DMS53 (cell line): ENCODE measurements at regions not wholly inside any gene's neighbourhood (a gene's known extent, or its start where the extent isn't known, plus 50 kb on each side); places are given as distances from the start of the nearest gene placed in this dataset.

Source experiments
- DNase-seq: peaks from one replicate; lab custom pipeline; 2025; lab: John Stamatoyannopoulos, UW

- DNase-seq, result no peak
These were observed 210.9 kb upstream of the ZFP64 start for GRCh38 chr20:52402514-52402913.

DNA sequence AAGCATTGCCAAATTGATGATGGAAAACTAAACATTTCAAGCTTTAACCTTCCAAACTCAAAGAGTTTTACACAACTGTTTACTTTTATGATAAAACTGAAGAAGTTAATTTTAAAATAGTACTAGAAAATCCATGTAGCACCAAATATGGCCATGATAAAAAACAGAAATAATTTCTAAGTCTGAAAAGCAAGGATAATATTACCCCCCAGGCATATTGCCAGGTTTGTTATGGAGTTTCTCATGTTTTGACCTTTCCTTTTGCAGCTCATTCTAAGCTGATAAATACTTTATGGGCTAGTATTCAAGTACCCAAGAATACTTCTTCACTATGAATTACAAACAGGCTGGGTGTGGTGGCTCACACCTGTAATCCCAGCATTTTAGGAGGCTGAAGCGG, 209.9 kb upstream of the ZFP64 start:
- no peak for DNase-seq

- no peak for DNase-seq
These were observed 207.8 kb upstream of the ZFP64 start for GRCh38 chr20:52399352-52399751.

DNA sequence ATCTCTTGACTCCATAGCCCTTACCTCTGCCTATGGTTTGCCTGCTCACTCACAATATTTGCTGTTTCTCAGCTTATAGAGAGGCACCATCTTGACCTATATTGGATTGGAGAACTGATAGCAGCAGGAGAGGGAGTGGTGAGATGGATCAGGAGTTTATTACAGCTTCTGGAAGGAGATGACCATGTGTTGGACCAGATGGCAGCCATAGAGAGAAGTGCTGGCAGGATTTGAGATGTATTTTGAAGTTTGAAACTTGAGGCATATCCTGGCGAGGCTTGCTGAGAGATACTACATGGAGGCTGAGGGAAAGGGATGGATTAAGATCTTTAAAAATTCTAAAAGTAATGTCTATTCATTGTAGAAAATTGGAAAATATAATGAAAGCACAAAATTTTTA, 198.0 kb upstream of the ZFP64 start:
- no peak for DNase-seq

DNA sequence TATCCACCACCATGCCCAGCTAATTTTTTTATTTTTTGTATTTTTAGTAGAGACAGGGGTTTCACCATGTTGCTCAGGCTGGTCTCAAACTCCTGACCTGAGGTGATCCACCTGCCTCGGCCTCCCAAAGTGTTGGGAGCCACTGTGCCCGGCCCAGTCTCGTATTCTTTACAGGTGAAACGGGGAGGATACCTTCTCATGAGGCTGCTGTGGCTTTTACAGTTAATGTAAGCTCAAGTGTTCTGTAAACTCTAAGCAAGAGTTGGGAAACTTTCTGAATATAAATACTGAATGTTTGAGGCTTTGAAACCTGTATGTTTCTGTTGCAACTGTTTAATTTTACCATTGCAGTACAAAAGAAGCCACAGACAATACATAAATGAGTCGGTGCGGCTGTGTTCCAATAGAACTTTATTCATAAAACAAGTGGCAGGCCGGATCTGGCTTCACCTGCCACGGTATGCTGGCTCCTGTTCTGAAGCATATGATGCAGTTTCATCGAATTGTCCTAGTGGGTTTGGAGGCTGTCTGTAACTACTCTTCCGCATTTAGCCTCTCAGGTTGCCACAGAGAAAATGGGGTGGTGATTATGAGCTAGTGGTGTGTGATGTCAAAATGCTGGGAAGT, 192.5 kb upstream of the ZFP64 start:
- no peak for DNase-seq

DNA sequence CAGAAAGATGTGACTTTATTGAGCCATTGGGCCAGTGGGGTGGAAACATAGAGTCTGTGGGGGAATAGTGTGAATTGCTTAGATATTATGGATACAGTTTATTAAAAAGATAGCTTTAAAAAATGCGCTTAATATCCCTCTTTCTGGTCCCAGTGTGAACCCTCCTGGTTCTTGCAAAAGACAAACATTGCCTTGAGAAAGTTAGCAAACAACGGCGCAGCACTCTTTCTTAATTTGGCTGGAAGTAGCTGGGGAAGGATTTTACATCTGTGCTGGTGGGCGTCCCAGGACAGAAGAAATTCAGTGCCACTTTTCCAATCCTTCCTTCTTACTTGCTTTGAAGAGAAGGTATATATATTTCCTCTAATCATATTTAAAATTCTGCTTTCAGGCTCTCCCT, 191.4 kb upstream of the ZFP64 start:
- DNase-seq, result no peak

GRCh38 chr20:52379723-52380336, 188.3 kb upstream of the ZFP64 start:
- DNase-seq, result peak; percentile 45

DNA sequence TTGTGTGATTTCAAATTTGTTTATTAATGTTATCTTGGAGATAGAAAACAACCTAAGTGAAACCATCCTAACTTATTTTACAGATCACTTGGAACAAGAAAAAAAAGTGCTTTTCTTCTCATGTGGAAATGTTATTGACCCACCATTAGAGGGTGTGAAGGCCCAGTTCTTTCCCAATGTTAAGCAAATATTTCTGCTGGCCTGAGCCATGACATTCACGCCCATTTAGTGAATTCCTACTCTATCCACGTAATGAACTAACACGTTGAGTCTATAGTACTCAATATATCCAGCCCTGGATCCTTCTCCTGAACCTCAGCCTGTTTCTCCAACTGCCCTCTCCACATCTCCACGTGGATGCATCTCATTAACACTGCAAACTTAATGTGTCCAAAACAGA, 180.6 kb upstream of the ZFP64 start:
- no peak for DNase-seq

DNA sequence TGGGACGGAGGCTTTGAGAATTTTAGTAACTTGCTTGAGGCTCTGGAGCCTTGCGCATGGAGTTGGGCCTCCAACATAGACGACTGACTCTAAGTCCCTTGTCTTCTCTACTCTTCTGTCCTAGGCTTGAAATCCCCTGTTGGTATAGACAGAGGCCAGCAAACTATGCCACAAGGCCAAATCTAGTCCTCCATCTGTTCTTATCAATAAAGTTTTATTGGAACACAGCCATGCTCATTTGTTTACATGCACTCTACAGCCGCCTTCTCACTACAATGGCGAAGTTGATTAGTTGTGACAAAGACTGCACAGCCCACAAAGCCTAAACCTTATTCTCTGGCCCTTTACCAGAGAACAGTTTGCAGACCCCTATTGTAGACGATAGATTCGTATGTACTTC, 174.1 kb upstream of the ZFP64 start:
- no peak for DNase-seq

GRCh38 chr20:52364405-52364804, 172.8 kb upstream of the ZFP64 start:
- no peak for DNase-seq

DNA sequence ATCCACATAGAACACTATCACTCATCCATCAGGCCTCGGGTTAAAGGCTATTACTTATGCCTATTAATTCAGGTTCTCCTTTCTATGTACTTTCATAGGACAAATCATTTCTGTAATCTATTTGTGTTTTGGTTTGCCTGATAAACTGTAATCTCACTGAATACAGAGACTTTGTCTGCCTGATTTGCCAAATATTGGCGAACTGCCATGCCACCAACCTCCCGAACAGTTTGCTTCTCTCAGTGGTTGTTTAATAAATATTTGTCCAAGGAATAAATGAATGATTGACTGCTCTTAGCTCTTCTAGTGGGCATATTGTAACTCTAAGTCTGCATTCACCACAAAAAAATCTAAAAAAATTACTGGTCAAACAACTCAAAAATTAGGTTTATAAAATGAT, 170.1 kb upstream of the ZFP64 start:
- DNase-seq, result no peak

- no peak for DNase-seq
These were observed 158.2 kb upstream of the ZFP64 start for GRCh38 chr20:52349806-52350205.

DNA sequence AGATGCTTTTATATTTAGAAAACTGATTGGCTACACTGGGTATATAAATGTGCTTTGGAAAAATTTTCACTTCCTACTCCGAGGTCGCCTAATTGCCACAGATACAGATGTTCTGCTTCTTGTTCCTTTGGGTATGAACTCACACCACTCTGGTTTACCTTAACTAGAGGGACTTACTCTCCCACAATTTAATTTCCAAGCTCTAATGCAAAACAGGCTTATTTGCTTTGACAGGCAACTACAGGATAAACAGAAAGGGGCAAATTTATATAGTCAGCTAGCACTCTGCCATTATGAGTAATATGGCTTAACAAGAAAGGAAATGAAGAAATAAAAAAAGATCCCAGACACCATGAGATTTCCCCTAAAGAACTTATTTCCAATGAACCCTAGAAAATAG, 156.9 kb upstream of the ZFP64 start:
- no peak for DNase-seq

GRCh38 chr20:52346797-52347196, 155.2 kb upstream of the ZFP64 start:
- no peak for DNase-seq

DNA sequence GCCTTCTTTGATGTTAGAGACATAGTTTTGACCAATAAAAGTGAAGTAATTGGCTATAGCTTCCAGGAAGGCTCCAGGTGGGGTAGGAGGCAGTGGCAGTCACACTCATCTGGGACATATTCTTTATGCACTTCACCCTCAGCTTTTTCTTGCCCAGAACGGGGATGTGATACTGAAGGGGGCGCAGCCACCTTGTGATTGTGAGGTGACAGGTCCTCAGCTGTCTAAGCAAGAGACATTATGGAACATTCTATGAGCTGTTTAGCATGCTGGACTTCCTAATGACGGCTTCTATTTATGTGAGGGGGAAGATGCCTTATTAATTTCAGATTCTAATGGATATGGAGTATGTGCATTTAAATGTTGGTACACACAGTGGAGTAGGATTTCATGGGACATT, 151.3 kb upstream of the ZFP64 start:
- DNase-seq, result no peak

GRCh38 chr20:52340036-52340634, 148.6 kb upstream of the ZFP64 start:
- DNase-seq, result peak; percentile 29

GRCh38 chr20:52332649-52333250, 141.2 kb upstream of the ZFP64 start:
- DNase-seq, result no peak

DNA sequence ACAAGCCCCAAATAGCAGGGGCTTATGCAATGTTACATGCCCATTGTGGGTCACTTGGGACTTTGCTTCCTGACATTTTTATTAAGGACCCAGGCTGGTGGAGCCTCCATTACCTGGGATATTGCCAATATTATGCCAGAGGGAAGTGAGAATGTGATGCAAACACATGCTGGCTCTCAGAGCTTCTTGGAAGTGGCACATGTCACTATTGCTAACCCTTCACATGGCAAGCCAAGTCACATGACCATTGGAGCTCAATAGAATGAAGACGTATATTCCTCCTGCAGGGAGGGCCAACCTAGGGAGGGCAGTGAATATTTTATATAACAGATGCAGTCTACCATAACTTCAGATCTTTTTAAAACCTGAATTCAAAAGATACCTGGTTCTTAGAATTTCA, 140.7 kb upstream of the ZFP64 start:
- no peak for DNase-seq

GRCh38 chr20:52331655-52332054, 140.1 kb upstream of the ZFP64 start:
- DNase-seq, result no peak

- no peak for DNase-seq
These were observed 129.8 kb upstream of the ZFP64 start for GRCh38 chr20:52321396-52321795.

DNA sequence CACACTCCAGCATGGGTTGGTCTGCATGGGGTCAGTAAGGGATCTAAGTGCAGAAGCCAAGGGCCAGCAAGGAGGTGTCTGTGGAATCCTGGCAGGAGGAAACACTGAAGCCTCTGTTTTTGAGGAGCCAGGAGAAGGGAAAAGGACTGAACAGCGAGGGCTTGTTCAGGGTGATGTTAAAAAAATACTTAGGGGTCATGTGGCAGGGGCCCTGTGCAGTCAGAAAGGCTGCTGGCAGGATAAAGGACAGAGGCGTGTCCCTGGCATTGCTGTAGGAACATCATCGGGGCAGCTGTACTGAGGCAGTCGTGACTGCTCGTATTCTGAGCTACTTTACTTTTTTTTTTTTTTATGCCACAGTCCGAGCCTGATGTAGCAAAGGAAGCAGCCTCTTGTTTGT, 127.1 kb upstream of the ZFP64 start:
- no peak for DNase-seq

GRCh38 chr20:52313341-52313963, 121.9 kb upstream of the ZFP64 start:
- peak; percentile 43 for DNase-seq

DNA sequence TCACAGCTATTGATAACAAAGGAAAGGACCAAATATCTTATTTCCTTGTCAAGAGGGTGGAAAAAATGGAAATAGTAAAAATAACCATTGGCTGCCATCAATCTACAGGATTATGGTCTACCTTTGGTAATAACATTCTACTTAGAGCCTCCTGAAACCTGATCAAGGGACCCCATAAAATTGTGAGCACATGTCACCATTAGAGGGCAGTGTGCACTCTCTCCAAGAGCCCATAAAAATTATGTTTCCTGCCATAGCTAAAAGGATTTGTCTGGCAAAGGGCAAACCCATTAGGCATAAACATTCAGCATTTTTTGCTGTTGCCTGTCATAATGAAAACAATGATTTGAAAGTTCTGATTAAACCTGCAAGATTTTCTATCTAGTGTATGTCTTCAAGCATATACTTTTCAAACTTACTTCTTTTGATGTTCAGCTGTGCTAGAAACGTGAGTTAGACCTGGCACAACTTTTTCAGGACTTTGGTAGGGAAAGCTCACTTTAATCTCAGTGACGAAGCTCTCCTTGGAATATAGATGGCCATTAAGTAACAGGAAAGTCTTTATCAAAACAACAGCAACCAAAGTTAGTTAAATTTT, 120.7 kb upstream of the ZFP64 start:
- peak; percentile 64 for DNase-seq
